ENCODE measurements at regions not wholly inside any gene's neighbourhood (a gene's known extent, or its start where the extent isn't known, plus 50 kb on each side); places are given as distances from the start of the nearest gene placed in this dataset.

DNA sequence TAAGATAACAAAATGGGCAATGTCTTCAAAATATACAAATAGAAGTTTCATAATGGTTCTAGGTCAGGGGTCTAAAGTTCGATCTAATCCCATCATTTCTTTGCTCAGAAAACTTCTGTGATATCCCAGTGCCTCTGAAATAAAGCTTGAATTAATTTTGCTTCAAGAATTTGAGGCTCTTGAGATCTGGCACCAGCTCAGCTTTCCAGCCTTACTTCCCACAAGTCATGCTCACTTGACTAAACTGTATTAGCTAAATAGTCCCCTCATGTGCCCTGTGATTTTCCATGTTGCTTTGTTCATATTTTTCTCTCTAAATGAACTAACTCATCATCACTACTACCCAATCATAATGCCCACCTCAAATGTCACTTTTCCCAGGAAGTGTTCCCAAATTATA is 50.8 kb upstream of the MBNL3 start:
- Histone ChIP-seq H3K36me3 (replicated peaks in 1 of 2; ENCODE audit: control extremely low read depth in 1 of 2, control insufficient read depth in 1 of 2, extremely low read depth in 1 of 2, insufficient read depth in 2 of 2, low read length in 1 of 2) (no peaks in the 10 kb centered on the region), H3K9me3 (ENCODE audit: control extremely low read depth in 1 of 3, control insufficient read depth in 2 of 3, insufficient read depth in 1 of 3, low read length in 2 of 3) (no peaks in the 10 kb centered on the region), H3K4me2 (replicated peaks; ENCODE audit: low read depth, low read length, poor library complexity, severe bottlenecking) (no peak overlapping the region), H2AFZ (ENCODE audit: insufficient read depth, low read depth, low read length, poor library complexity, severe bottlenecking) (no peak overlapping the region), H3K4me3 (ENCODE audit: control extremely low read depth in 1 of 5, extremely low read depth in 1 of 5, insufficient read depth in 1 of 5, low read depth in 2 of 5, low read length in 4 of 5) (no peak overlapping the region), H3K79me2 (ENCODE audit: control insufficient read depth, insufficient read depth, low read length) (no peaks in the 10 kb centered on the region), H3K27ac (ENCODE audit: low read length in 2 of 2) (no peak overlapping the region), H4K20me1 (ENCODE audit: control insufficient read depth, insufficient read depth, low read length, poor library complexity, severe bottlenecking) (no peaks in the 10 kb centered on the region), H3K27me3 (replicated peaks in 1 of 4; ENCODE audit: control extremely low read depth in 1 of 4, control insufficient read depth in 3 of 4, insufficient read depth in 4 of 4, low read length in 3 of 4) (no peaks in the 10 kb centered on the region), H3K9ac (ENCODE audit: low read length) (no peak overlapping the region), H3K4me1 (ENCODE audit: control insufficient read depth in 2 of 2, insufficient read depth in 2 of 2, low read length in 2 of 2) (no peaks in the 10 kb centered on the region)
- no CpG with 5 or more reads among the region's 1 CpG for WGBS (ENCODE audit: insufficient coverage)
- Mint-ChIP-seq H3K27me3 (no peaks in the 10 kb centered on the region), H3K4me1 (no peaks in the 10 kb centered on the region), H3K27ac (no peak overlapping the region), H3K9me3 (ENCODE audit: insufficient read depth) (no peaks in the 10 kb centered on the region), H3K4me3 (no peak overlapping the region)
- intact Hi-C loops (cut with micrococcal nuclease): no loop called here
- ChIA-PET POLR2A (no interaction called here), CTCF (no interaction called here)
- ATAC-seq (ENCODE audit: low read depth) (no peak), DNase-seq (no peak)
- no peak for TF ChIP-seq EZH2 (IDR thresholded peaks at IDR 0.05; ENCODE audit: borderline replicate concordance, insufficient read depth, low read depth, low read length, poor library complexity, severe bottlenecking)
- TF ChIP-seq, protein P1, sequence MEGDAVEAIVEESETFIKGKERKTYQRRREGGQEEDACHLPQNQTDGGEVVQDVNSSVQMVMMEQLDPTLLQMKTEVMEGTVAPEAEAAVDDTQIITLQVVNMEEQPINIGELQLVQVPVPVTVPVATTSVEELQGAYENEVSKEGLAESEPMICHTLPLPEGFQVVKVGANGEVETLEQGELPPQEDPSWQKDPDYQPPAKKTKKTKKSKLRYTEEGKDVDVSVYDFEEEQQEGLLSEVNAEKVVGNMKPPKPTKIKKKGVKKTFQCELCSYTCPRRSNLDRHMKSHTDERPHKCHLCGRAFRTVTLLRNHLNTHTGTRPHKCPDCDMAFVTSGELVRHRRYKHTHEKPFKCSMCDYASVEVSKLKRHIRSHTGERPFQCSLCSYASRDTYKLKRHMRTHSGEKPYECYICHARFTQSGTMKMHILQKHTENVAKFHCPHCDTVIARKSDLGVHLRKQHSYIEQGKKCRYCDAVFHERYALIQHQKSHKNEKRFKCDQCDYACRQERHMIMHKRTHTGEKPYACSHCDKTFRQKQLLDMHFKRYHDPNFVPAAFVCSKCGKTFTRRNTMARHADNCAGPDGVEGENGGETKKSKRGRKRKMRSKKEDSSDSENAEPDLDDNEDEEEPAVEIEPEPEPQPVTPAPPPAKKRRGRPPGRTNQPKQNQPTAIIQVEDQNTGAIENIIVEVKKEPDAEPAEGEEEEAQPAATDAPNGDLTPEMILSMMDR (IDR thresholded peaks at IDR 0.05): no peak

Data from B cell (primary cell).